KG1 (cell line): ENCODE measurements at regions not wholly inside any gene's neighbourhood (a gene's known extent, or its start where the extent isn't known, plus 50 kb on each side); places are given as distances from the start of the nearest gene placed in this dataset.
"Not testable (repeated sequence)": the region's sequence is repeated elsewhere in the genome, so short reads cannot be mapped to it uniquely, and the experiment has no call there.

ENCODE experiments used
- DNase-seq: peaks from one replicate; lab custom pipeline; 2025; lab: John Stamatoyannopoulos, UW

DNA sequence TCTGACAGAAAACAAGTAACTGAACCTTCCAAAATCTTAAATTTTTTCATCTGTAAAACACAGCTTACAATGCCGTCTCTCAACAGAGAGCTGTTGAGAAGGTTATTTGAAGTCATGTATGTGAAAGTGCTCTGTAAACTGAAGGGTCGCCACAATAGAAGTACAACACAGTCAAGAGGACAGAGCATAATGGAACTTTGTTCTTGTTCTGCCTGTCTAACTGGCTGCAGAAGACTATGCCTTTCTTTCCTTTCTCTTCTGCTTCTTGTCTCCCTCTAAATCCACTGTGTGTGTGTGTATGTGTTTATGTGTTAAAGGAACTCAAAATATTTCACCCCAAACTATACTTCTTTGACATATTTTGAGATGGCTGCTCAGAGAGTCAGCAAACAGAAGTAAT lies 365.8 kb upstream of the RND3 start:
- DNase-seq: no peak

DNA sequence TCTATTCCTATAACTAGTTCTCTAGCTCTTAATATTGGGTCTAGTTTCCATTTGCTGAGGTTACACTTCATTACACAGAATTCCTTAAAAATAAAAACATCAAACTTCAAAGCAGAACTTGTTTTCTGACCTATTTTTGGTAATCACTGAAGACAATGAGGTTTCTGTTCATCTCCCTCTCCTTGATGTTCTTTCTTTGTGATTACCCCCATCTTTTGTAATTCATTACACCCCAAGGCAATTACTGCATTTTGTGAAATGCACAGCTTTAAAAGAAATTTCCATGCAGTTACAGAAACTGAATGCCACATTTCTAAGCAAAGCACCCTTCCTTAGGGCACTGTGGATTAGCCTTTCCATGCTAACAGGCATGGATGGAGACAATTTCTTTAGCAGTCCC lies 363.2 kb upstream of the RND3 start:
- DNase-seq: no peak

DNA sequence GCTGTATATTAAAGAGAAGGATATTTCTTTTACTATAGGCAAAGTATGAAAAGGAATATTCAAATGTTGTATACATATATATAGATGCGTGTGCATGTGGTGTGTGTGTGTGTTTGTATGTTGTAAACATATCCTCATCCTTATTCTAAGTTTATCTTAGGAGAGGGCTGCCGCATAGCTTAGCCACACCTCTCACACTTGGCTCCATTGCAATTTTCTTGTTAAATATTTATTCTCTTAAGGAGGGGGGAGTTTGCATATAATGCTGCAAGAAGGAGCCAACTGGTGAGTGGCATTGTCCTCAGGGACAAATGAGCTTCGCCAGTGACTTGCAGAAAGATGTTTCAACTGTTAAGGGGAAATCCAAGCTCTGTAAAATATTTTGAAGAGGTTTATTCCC lies 360.1 kb upstream of the RND3 start:
- no peak for DNase-seq

DNA sequence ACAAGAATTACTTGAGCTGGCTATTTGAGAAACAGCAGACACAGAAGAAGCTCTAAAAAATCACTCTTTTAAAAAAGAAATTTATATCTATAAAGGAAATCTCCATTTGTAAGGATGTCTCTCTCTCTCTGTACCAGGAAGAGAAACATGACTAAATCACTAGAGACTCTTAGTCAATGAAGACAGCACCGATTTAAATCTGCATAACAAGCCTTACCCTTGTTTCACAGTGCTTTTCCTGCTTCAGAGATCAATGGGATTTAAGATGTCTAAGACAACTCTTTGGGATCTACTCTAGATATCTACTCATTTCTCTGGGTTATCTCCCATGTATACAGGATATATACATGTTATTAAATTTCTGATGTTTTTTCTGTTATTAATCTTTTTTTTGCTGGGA lies 359.2 kb upstream of the RND3 start:
- no peak for DNase-seq

DNA sequence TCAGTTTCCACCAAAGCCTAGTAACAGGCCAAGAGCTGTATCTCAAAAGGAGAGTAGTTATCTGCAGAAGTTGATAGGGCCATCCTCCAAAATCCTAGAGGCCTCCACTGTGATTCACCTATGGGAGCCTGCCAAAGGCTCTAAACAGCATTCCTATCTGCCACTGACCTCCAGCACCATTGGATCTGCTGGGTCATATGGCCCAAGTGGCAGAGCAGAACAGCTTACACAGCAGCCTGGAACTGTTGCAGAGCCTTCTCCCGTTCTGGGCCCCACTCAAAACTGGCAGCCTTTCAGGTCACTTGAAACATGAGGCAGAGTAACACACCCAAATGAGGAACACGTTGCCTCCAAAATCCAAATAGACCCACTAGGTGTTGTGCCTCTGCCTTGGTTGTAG lies 345.2 kb upstream of the RND3 start:
- no peak for DNase-seq

DNA sequence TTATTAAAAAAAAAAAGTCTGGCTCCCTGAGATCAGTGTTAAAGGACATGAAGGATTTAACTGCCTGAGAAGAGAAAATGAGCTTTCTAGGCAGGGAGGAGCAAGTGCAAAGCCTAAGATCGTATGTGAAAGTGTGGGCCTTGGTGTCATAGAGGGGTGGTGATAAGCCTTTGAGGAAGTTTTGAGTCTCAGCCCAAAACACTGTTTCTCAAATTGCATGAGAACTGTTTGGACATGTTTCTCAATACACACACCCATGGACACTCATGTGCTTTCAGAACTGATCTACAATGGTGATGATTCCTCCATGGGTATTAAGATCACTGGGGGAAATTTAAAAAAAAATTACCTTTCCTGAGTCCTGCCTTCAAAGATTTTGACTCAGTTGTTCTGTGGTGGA lies 336.7 kb upstream of the RND3 start:
- DNase-seq: no peak

DNA sequence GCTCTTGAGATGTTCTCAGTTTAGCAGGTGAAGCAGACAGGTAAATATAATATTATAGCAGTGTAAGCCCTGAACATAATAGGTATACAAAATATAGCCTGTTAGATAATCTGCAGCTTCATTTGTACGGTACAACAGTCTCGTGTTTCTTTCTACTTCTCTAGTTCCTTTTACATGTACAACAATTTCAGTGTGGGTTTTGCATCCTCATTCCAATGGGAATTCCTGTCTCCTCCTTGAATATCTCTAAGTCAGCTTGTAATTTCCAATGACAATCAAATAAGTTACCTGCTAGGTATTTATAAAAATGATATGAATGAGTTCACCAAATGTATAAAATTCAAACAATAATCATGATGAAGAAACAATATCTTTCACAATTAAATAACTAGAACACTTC lies 330.0 kb upstream of the RND3 start:
- no peak for DNase-seq

DNA sequence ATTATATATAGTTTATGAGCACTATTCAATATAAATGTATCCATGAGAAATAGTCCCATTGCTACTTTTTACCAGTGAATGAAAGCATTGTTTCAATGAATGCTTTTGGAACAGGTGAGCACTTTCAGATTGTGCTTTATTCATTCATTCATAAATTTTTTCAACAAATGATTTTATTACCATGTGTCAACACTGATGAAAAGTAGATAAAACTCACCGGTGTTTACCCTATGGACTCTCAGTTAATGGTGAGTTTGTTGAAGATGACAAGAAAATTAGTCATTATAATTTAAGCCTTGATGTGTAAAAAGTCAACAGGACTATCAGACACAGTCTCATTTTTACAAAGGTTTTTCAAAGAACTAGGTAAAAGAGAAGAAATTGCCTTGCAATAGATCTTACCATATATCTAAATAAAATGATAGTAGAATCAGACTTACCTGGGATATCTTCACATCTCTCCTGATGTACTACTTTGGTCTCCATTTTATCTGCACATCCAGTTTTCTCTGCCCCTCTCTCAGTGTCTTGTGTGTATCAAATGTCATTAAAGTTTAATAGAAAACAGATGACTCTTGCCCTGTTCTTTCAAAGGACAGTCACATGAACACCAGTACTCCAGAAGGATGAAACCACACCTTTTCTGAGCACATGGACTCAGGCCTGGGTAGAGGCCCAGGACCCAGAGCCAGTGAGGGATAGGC lies 325.3 kb upstream of the RND3 start:
- DNase-seq: no peak

DNA sequence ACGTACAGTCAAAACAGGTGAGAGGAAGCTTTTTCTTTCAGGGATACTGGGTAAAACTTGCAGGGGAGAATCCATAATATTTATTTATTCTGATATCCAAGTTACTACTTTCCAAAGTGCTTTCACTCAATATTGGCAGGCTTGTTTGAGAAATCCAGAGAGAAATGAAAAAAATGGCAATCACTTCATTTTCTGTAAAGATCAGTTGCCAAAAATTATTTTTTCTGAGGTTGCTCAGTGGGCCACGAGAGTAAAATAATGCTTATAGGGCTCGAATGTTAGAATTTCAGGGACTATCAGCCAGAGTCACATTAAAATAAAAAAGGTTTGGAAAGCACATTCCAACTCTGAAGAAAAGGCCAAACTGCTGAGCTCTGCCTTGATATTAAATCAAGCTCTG lies 324.6 kb upstream of the RND3 start:
- no peak for DNase-seq

DNA sequence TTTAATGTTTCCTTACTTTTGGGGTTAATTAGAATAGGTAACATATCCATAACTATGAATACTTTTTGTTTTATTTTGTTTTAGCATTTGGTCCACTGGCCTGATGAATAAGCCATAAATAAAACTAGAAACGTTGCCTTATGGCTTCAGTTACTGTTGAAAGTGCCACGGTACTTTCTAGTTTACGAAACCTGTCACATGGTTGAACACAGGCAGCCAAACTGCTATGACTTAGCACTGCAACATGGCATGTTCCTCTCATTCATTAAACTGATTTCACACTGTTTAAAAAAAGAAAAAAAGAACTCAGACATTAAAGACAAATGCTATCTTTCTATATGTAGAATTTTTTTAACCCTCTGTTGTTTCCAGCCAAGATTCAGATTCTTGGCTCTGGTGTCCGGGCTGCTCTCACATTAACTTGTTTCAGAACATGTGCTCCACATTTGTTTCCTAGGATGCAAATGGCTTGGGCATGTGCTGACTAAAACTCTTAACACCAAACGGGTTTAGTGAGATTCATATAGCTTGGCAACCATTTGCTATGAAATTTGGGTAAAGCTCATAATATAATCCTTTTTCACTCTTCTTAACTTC lies 323.9 kb upstream of the RND3 start:
- no peak for DNase-seq

DNA sequence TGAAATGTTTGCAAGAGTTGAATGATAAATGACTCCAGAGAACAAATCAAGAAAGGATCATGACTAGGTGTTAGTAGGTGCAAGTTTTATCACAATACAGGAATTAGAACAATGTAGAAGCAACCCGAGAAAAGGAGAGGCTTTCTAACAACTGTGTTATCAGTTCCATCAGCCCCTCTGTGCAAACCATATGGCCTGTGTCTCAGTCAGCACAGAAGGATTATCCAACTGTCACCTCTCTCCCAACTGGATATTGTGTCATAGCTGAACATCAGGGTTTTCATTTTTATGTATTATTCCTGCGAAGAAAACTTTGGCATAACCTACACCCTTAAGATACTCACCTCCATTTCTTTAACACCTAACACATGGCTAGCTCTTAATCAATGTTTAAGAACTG lies 321.6 kb upstream of the RND3 start:
- no peak for DNase-seq

DNA sequence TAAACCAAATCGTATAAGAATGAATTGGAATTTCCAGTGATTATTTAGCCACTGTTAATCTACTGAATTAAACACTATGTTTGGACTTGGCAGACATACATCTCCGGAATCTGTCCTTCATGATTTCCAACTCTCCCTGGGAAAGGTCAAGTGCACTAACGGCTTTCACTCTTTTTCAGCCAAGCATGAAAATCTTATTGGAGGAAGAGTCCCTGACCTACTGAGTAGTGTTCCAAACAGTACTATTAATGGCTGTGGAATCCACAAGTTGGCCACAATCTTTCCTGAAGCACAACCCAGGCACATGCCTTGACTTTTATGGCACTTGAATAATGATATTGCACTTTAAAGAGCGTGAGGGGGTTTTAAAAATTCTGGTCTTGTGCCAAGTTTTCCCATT lies 318.9 kb upstream of the RND3 start:
- DNase-seq: no peak

DNA sequence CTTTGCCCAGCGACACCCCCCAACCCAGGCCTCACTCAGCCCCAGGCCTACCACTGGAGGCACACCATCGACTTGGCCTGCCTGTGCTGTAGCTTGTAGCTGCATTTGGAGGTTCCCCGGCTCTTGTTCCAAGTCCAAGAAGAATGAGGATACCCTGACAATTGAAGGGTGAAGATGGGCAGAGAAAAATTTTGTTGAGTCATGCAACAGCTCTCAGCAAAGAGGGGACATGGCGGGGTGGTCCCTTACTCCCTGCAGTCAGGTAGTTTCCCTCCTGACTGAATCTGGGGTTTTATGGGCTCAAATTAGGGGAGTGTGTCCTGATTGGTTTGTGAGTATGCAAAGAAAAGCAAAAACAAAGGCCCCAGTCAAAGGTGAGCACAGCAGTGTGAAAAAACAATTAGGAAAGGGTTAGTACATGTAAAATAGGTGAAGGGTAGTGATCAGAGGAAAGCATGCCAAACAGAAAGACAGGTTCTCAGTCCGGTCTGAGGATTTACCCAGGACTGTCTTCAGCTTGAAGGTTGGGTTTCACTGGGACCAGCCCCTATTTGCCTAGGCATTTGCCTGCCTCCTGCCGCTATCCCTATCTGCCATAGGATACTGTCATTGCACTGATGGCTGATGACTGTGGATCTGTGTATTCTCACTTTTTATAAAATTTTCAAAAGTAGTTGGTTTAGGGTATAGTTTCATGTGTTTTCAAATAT lies 316.4 kb upstream of the RND3 start:
- no peak for DNase-seq

DNA sequence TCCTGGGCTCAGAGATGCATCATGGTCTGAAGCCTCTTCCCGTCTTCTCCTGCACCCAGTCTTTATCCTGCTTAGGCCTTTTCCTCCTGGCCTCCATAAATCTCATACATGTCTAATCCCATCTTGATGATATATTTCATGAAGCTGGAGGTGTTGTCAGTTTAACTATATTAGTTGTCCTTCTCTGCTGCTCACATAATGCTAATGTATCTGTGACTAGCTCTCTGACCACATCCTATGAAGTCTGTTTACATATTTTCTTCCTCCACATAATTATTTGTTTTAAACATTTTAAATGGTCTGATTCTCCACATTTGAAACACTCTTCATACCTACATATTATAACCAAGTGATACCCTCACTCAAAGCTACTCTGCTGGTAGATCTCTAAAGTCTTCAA lies 315.2 kb upstream of the RND3 start:
- no peak for DNase-seq

DNA sequence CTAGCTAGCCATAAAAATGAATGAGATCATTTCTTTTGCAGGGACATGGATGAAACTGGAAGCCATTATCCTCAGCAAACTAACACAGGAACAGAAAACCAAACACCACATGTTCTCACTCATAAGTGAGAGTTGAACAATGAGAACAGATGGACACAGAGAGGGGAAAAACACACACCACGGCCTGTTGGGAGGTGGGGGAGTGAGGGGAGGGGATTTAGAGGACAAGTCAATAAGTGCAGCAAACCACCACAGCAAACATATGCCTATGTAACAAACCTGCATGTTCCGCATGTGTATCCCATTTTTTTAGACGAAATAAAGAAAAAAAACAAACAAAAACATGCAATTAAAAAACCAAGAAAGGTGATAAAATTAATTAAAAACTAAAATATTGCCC lies 308.8 kb upstream of the RND3 start:
- not testable (repeated sequence) for DNase-seq

DNA sequence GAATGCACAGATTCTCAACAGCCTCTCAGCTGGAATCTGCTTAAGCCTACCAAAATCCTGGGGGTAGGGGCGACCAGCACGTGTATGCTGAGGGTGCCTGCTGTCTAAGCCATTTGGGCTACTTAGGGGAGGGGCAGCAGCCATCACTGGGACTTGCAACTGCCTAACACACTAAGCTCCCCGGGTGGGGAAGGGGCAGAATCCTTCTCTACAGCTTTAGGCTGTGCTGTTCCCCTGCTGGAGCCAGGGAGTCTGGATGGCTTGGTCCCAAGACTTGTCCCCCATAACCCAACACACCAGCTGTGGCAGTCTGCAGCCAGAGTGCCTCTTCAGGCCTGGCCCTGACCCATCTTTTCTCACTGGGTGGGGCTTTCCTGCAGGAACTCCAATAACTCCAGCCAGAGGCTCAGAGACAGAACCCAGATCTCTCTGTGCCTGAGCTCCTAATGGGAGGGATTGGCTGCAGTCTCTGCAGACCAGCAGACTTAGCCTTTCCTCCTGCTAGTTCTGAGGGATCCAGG lies 305.4 kb upstream of the RND3 start:
- DNase-seq: no peak

DNA sequence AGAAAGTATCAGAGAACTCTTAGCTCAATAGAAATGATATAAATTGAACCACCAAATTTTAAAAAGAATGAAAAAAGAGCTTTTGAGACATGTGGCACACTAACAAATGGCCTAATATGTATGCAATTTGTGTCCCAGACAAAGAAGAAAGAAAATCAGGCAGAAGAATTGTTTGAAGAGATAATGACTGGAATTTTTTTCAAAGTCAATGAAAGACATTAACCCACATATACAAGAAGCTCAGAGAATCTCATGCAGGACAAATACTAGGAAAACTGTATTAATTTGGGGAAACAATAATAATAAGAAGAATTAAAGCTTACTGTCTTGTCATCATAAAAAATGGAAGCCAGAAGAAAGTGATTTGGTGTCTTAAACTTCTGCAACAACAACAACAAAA lies 304.1 kb upstream of the RND3 start:
- no peak for DNase-seq

DNA sequence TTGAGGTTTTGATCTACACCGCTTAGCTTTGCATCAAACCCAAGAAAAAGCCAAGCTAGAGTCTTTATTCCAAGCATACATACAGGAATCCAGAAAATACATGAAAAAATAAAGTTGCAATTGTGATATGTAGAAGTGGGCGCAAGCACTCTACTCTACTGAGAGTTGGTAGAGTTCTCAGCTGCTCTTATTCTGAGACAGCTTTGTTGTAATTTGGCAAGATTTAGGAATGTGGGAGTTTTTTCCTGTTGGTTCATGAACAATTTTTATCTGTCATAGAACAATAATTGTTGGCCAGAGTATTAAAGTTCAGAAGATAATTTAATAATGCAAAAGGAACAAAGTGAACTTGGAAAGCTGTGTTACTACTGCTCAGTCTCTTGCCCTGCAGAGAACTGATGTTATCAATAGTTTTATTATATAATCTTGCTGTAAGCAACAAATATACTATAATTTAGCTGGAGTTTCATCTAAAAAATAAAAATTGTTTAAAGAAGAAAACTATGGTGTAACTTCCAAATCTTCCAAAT lies 302.0 kb upstream of the RND3 start:
- DNase-seq: no peak

DNA sequence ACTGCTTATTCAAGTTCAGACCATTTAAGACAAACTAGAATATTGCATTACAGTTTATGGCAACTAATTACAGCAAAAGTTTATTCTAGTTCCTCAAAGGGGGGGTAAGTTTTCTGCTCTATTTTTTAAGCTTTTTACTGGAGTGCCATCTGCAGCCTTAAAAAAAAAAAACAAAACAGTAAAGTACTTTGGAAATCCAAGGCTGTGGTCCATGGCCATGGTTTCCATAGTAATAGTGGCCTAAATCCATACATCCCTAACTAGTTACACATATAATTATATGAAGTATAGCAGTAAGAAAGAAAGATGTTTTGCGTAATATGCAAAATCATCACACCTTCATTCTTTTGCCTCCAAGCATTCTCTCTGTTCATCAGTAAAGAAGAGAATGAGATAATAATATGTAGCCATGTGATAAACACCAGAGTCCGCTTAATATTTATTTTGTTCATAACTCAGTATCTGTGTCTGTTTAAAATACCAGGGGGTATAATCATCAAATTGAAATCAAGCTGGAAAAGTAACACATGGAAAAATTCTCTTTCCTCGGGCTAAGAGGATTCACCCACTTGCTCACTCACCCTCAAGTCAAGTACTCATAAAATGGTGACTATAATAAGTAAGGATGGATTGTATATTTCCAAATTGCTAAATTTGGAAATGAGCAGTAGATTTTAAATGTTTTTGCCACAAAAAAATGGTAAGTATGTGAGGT lies 301.1 kb upstream of the RND3 start:
- no peak for DNase-seq

DNA sequence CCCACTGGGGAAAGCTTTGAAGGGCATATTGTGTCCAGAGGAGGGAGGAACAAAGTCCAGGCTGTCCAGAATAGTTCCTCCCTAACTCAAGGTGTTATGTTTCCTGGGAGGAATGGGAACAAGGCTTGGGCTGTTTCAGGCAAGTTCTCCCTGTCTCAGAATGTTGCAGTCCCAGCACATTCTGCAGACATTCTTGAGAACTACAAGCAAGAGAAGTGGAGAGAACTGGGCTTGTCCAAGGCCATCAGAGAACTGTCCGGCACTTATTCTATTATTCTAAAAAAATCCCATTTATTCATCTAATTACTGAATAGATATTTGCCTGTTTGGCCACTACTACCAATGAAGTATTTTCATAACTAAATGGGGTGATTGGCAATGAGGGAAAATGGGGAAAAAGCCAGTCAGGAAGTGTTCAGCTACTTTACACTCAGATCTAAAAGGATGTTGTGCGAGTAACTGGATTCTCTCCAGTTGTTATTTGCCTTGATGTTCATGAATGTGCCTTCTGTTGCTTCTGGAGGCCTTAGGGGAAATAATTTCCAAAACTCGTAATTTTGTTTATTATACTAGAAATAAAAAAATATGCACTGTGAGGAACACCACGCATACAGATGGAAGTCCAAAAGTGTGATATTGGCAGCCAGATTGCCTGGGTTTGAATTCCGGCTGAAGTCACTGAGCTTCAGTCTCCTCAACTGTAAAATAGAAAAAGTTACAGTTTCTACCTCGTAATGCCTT lies 300.1 kb upstream of the RND3 start:
- DNase-seq: no peak

DNA sequence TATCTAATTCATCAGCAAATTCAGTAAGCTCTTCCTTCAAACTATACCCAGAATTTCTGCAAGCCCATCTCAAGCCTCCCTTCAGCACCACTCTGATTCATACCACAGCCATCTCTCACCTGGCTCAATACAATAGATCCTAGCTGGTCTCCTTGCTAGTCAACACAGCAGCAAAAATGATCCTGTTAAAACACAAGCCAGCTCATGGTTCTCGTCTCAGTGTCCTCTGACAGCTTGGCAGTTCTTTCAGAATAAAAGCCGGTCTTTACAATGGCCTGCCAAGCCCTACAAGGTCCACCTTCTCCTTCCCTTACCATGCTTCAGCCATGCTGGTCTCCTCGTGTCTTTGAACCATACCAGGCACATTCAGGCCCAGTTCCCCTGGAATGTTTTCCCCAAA lies 296.9 kb upstream of the RND3 start:
- DNase-seq: no peak

DNA sequence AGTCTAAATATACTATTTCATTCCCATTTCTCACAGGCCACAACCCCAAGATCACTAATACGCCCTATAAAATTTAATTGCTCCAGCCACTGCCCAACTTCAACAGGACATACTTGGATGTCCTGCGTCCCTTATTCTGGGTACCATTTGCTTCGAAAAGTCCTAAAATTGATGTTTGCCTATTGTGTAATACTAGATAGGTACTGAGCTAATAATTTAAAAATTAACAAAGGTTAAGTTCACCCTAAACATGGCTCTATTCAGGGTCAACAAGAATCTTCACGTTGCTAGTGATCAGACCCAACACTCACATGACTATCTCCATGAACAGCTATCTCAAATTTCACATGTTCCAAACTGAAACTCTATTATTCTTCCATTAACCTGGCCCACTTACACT lies 296.4 kb upstream of the RND3 start:
- DNase-seq: no peak
